Urinary bladder (tissue), 3 donors: ENCODE measurements at regions not wholly inside any gene's neighbourhood (a gene's known extent, or its start where the extent isn't known, plus 50 kb on each side); places are given as distances from the start of the nearest gene placed in this dataset.

Source experiments
- DNase-seq: peaks from one replicate; pipeline ENCODE4 v3.0.0-alpha.2; 2015; ENCODE audit errors: extremely low spot score
- H3K27ac ChIP-seq: one replicate; pipeline ENCODE4 v1.5.1; 2013; ENCODE audit warnings: low read depth, mild to moderate bottlenecking, moderate library complexity
- H3K36me3 ChIP-seq: one replicate; pipeline ENCODE4 v1.6.1; 2013; ENCODE audit warnings: mild to moderate bottlenecking, moderate library complexity; ENCODE audit not compliant: insufficient read depth
- H3K4me1 ChIP-seq: one replicate; pipeline ENCODE4 v1.6.1; 2013; ENCODE audit warnings: mild to moderate bottlenecking, moderate library complexity; ENCODE audit not compliant: insufficient read depth
- H3K4me3 ChIP-seq: one replicate; pipeline ENCODE4 v1.5.1; 2013; ENCODE audit warnings: low read depth, low read length
- WGBS: extraction: QIAGEN DNeasy Blood & Tissue Kit; methylation state at CpG from one replicate; pipeline ENCODE4 v1.1.7; 2013; 5-methylcytosine and 5-hydroxymethylcytosine counted together
- donor health status: healthy with polysubstance abuse.
- donor health status: healthy.

DNA sequence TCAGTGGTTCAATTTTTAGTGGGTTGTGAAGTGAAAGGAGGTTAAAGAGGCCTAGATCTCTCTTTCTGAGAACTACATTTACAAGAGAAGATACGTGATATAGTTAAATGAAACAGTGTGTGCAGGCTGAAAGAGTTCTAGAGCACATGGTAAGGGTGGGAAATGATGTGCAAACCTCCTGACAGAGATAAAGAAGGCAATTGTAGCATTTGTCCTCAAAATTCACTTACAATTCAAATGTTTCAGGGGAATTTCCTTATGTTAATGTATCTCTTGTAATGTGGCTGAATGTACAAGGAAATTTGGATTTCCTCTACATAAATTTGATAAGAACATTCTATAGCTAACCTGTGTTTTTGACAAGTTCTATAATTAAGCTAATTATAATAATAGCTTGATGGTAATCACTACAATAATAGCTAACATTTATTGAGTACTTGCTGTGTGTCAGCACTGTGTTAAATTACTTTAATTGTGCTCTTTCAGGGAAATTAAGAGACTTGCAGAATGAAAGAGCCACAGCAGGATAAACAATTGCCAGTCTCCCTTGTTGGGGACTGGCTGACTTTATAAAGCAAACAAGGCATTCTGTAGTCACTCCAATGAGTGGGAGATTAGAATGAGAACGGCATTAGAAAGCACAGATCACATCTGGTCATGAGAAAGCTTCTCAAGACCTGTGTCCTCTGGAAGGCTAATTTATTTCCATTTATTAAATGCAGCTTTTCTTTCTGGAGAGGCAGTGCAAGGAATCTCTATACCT lies 139.7 kb upstream of the TMEM72 start:
- no peak for DNase-seq
- Histone ChIP-seq H3K36me3 (no peaks in the 10 kb centered on the region), H3K4me3 (no peak overlapping the region), H3K4me1 (no peaks in the 10 kb centered on the region), H3K27ac (no peak overlapping the region)
- WGBS: 74% methylated on average over 2 of the region's 2 CpGs

DNA sequence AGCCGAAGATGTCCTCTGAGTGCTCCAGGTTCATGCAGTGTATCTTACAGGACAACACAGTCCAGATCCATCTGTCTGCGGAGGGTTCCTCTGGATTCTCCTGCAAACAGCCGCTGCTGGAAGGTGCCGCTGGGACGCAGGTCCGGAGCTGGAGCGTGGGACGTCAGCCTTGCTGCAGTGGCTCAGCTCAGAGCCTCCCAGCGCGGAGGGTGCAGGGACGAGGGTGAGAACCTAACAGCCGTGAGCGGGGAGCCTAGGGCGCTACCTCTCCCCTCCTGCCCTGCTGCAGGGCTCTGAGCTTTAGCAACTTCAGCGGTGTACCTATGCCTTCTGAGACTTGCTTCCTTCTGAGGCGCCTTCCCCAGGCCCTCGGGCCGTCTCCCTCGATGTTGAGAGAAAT lies 137.6 kb upstream of the TMEM72 start:
- no peak overlapping the region for H3K27ac ChIP-seq
- DNase-seq: no peak
- H3K4me3 ChIP-seq: no peak overlapping the region
- H3K36me3 ChIP-seq: no peaks in the 10 kb centered on the region
- no peaks in the 10 kb centered on the region for H3K4me1 ChIP-seq
- 97% methylated on average over 19 of the region's 19 CpGs for WGBS

DNA sequence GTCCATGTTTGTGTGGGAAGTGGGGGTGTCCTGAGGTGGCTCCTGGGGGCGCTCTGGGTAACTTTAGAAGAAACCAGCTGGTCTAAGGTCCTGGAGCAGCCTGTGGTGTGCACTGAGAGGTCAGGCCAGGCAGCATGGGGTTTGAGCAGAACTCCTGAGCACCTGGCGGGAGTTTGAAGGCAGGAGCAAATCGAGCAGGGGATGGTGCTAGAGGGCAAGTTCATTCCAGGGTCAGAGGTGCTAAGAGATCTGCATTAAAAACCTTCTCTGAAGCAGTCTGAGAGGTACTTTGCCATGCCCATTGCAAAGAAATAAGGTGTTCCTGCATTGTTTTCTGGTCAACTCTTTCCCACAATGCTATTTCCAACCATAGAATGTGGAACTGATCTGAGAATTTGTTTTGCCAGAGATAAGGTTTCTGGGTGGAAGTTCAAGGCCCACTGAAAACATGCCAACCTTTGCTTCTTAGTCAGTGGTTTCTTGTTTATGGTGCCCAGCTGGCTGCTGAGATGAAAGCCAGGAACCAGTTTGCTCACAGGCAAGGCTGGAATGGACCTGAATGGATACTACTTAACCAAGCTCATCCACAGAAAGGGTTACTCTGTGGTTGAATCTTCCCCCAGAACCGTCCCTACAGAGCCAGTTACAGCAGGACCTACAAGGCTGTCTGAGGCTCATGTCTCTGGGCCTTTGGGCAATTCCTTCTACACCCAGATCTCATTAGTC lies 136.3 kb upstream of the TMEM72 start:
- Histone ChIP-seq H3K4me1 (no peaks in the 10 kb centered on the region), H3K27ac (no peak overlapping the region), H3K36me3 (no peaks in the 10 kb centered on the region), H3K4me3 (no peak overlapping the region)
- WGBS: 76% methylated on average over 4 of the region's 4 CpGs
- no peak for DNase-seq

DNA sequence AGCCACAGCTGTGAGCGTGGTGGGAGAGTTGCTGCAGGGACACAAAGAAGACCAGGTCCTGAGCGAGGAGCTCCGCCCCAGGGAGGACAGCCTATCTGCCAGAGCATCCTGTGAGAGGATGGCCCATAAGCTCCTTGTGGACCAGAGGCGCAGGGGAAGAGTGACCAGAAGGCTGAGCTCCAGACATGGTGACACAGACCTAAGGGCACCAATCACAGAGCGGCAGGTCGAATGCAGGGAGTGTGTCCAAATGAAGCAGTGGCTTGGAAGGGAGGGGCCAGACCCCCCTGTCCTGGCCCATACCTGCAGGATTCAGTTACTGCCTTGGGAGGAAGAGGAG lies 135.8 kb upstream of the TMEM72 start:
- no peak overlapping the region for H3K4me3 ChIP-seq
- 96% methylated on average over 6 of the region's 6 CpGs for WGBS

DNA sequence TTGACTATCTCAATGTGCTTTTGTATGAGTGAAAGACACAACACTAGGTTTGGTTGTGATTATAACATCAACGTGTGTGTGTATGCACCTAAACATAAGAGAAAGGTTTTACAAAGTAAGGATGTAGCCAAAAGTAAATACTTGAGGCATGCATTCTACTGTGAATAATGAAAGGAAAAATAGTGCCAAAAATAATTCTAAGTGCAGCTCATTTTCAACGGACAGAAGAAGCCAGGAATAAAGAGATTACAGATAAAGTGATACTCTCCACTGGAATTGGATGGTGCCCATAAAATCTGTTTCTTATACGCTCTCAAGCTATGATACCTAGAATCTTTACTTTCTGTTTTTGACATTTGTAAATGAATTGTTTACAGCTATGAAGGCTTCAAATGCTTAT lies 135.0 kb upstream of the TMEM72 start:
- Histone ChIP-seq H3K27ac (no peak overlapping the region), H3K36me3 (no peaks in the 10 kb centered on the region), H3K4me1 (no peaks in the 10 kb centered on the region), H3K4me3 (no peak overlapping the region)
- DNase-seq: no peak
- 42% methylated on average over 3 of the region's 3 CpGs for WGBS

More for the DNA sequence above, 135.8 kb upstream of the TMEM72 start:
- Histone ChIP-seq H3K27ac (no peak overlapping the region), H3K4me1 (no peaks in the 10 kb centered on the region), H3K36me3 (no peaks in the 10 kb centered on the region)
- DNase-seq: no peak

DNA sequence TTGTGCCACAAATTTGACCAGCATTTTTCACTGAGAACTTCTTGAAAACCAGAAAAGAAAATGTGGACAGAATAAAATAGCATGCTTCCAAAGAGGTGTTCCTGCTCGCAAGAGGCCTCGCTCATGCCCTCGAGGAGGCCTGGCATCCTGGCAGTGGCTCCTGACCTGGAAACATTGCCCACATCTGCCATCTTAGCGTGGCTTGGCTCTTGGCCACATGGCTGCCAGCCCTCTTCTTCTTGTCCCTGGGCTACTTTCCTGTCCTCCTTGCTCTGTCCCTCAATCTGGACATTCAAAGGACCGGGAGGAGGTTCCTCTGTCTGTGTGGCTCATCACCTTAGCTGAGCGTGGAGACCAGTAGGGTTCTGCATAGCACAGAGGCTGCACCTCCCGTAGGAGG lies 131.6 kb upstream of the TMEM72 start:
- Histone ChIP-seq H3K4me3 (no peak overlapping the region), H3K4me1 (no peaks in the 10 kb centered on the region), H3K27ac (no peak overlapping the region), H3K36me3 (no peaks in the 10 kb centered on the region)
- 89% methylated on average over 7 of the region's 7 CpGs for WGBS
- DNase-seq: no peak

DNA sequence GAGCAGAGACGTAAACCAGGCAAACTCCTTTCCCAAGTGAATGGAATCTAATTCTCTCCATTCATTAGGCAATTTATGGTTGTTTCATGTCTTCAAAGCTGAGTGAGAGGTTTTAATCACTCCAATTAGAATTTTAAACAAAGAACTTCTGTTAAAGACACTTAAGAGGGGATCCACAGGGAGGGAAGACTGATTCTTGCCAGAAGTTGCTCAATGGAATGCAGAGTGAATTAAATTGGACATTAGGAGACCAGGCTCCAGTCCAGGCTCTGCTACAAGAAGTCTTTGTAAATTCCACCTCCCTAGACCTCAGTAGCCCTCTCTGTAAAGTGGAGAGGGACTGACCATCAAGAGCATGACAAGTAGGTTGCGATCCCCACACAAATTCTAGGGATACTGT lies 130.7 kb upstream of the TMEM72 start:
- Histone ChIP-seq H3K27ac (no peak overlapping the region), H3K4me1 (no peaks in the 10 kb centered on the region), H3K4me3 (no peak overlapping the region), H3K36me3 (no peaks in the 10 kb centered on the region)
- no peak for DNase-seq
- WGBS: 84% methylated on average over 2 of the region's 2 CpGs

DNA sequence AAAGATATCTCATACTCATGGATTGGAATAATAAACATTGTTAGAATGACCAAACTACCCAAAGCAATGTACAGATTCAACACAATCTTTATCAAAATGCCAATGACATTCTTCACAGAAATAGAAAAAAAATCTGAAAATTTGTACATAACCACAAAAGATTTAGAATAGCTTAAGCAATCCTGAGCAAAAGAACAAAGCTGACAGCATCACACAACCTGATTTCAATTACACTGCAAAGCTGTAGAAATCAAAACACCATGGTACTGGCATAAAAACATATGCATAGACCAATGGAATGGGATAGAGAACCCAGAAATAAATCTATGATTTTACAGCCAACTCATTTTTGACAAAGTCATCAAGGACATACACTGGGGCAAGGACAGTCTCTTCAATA lies 130.0 kb upstream of the TMEM72 start:
- H3K36me3 ChIP-seq: no peaks in the 10 kb centered on the region
- H3K27ac ChIP-seq: no peak overlapping the region
- no peaks in the 10 kb centered on the region for H3K4me1 ChIP-seq
- no peak overlapping the region for H3K4me3 ChIP-seq
- DNase-seq: no peak

DNA sequence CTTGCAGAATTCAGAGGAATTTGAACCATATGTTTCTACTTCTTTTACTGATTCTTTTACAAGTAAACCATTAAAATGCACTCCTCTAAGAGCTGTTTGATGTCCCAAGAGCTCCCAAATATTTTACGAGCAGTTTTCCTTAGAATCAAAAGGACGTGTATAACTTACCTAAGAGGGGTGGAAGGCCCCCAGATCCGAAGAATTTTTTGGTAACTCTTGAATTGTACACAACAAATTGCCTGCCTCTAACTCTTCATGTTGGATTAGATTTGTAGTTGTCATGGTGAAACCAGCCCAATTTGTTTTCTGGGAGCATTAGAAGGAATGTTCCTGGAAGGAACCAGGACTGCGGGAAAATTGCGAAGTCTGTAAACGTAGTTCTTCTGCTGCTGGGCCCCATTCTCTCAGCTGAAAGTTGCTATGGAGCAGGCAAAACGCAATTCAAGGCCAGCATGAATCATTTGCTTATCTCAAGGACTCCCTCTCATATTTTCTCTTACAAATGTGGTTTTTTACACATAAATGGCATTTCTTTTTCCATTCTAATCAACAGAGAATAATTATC lies 124.8 kb upstream of the TMEM72 start:
- no peak overlapping the region for H3K27ac ChIP-seq
- DNase-seq: no peak
- no peaks in the 10 kb centered on the region for H3K36me3 ChIP-seq
- no peaks in the 10 kb centered on the region for H3K4me1 ChIP-seq
- WGBS: 44% methylated on average over 7 of the region's 7 CpGs
- H3K4me3 ChIP-seq: no peak overlapping the region

DNA sequence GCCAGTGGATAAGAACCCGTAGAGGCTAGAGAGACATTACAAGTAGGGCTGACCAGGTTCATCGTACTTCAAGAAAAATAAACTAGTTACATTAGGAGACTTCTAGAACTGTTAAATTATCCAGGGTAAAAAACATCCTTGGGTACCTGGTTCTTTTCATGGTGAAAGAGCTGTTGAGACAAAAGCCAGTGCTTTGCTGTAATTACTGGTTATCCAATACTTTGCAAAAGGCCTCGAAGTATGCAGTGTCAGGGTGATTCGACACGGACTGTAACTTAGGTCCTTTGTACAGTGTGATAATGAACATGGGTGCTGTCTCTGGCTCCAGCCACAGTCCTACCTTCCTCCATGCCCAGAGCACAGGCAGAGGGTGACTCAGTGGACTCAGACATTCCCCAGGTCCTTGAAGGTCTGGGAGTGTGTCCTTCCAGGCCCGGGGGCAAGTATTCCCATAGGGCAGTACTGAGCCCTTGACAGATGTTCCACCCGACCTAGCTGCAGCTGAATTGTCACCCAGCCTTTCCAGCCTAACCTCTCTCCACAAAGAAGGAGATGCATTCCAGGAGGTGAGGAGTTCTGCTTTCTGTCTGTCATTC lies 123.6 kb upstream of the TMEM72 start:
- no peak overlapping the region for H3K4me3 ChIP-seq
- H3K36me3 ChIP-seq: no peaks in the 10 kb centered on the region
- H3K27ac ChIP-seq: no peak overlapping the region
- DNase-seq: no peak
- no peaks in the 10 kb centered on the region for H3K4me1 ChIP-seq
- 89% methylated on average over 7 of the region's 7 CpGs for WGBS

DNA sequence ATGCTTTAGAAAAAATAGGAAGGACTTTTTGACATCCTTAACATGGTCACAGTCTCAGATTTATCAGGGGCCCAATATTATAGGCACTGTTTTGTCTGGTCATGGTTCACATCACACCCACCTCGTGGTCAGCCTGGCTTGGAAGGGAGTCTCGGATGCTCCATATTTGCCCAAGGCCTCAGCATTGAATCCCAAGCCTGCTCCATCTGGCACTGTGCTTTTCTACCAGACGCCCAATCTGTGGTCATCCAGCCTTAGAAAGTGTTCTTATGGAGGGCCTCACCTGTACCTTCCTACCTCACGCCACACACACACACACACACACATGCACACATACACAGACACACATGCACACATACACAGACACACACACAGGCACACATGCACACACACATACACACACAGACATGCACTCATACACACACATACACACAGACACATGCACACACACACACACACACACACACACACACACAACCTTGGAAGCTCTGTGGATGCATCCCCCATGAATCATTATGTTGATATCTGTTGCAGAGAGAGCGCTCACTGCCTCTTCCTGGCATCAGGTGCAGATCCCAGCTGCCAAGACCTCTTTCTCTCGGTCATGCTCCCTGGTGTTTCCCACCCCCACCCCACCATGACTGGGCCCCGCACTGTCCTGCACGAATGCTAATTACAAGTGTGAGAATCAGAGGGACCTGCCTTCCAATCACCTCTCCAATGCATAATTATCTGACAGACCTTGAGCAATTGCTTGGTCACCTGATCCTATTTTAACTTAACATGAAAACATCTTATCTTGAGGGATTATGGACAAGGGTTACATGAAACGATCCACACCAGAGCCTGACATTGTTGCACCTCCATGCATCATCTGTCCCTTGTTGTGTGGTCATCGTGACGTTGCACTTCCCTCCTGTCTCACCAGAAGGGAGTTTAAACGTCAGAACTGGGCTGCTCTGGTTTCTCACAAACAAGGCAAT lies 122.7 kb upstream of the TMEM72 start:
- Histone ChIP-seq H3K4me3 (no peak overlapping the region), H3K36me3 (no peaks in the 10 kb centered on the region), H3K27ac (no peak overlapping the region), H3K4me1 (no peaks in the 10 kb centered on the region)
- no peak for DNase-seq
- 82% methylated on average over 12 of the region's 12 CpGs for WGBS

DNA sequence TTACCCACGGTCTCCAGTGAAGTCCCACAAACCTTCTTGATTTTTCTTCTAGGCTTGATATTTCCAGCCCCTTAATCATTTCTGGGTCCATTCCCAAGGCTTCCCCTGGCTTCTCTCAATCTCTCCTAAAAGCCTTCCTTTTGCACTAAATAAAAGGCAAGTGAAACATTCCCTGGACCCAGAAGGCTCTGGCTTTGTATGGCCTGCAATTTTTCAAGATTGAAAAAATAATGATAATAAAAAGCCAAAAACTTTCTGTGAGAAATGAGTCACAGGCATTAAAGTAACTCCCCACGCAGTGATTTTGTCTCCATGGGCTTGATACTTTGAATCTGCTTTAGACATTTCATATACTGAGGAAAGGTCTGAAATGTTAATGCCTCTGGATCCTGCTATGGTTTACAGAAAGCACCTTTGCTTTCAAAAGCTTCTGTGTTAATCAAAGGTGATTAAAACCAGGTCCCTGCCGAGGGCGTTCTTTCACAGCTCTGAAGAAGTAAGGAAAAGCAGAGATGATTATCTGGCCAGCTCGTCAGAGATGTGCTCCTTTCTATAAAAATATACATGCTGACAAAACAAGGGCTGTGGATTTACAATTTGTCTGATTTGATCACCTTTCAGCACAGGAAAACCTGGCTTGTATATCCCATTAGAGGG lies 118.9 kb upstream of the TMEM72 start:
- Histone ChIP-seq H3K36me3 (no peaks in the 10 kb centered on the region), H3K4me1 (no peaks in the 10 kb centered on the region), H3K4me3 (no peak overlapping the region), H3K27ac (no peak overlapping the region)
- WGBS: 54% methylated on average over 5 of the region's 5 CpGs
- DNase-seq: no peak

DNA sequence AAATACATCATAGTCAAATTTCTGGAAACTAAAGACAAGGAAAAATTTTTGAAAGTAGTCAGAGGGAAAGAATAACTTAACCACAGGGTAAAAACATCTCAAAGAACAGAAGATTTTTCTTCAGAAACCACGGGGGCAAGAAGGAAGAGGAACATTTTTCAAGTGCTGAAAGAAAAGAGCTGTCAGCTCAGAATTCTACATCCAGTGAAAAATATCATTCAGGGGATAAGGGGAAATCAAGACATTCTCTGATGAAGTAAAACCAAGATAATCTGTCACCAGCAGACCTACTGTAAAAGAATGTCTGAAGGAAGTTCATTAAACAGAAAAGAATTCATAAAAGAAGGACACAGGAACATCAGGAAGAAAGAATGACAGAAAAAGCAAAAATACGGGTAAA lies 111.2 kb upstream of the TMEM72 start:
- WGBS: 64% methylated on average over 2 of the region's 2 CpGs
- Histone ChIP-seq H3K36me3 (no peaks in the 10 kb centered on the region), H3K27ac (no peak overlapping the region), H3K4me1 (no peaks in the 10 kb centered on the region), H3K4me3 (no peak overlapping the region)
- no peak for DNase-seq
